ENCODE measurements at regions not wholly inside any gene's neighbourhood (a gene's known extent, or its start where the extent isn't known, plus 50 kb on each side); places are given as distances from the start of the nearest gene placed in this dataset.
"Not testable (repeated sequence)": the region's sequence is repeated elsewhere in the genome, so short reads cannot be mapped to it uniquely, and the experiment has no call there.

DNA sequence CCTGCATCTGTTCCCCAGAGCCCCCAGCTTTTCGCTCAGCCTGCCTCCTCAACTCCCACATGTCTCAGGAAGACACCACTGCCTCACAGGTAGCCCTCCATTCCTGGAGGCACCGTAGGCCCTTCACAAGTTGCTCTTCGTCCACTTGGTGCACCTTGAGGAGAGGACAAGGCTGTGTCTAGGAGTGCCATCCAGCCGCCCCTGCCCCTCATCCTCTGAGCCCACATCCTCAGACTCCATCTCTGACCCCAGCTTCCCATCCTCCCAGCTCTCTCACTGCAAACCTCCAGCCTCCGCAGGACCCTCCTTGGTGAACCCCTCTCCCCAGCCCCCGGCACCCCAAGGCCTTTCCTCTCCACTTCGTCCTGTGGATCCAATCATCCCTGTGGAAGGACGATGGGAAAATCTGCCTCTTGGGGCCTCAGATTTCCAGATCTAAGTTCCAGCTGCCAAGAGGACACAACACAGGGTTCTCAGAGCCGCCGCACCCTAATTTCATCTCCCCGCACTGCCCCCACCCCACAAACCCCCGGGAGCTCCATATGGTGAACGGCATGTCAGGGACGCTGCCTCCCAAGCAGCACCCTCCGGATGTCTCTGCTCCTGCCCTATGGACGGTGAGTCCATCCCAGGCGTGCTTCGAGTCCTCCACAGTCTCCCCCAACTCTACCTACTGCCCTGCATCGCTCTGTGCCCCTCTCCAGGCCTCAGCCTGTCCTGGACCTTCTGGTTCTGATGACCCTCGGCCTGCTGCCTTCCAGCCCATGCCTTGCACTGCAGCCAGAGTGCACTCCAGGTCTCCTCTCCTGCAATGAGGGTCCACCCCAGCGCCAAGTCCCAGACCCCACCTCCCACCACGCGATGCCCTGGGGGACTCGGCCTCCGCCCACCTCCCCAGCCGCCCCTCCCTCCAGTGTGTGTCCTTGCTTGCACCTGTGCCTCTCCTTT lies 314.1 kb upstream of the DIO3 start:
- DNase-seq (ENCODE audit: low read depth) = no peak

DNA sequence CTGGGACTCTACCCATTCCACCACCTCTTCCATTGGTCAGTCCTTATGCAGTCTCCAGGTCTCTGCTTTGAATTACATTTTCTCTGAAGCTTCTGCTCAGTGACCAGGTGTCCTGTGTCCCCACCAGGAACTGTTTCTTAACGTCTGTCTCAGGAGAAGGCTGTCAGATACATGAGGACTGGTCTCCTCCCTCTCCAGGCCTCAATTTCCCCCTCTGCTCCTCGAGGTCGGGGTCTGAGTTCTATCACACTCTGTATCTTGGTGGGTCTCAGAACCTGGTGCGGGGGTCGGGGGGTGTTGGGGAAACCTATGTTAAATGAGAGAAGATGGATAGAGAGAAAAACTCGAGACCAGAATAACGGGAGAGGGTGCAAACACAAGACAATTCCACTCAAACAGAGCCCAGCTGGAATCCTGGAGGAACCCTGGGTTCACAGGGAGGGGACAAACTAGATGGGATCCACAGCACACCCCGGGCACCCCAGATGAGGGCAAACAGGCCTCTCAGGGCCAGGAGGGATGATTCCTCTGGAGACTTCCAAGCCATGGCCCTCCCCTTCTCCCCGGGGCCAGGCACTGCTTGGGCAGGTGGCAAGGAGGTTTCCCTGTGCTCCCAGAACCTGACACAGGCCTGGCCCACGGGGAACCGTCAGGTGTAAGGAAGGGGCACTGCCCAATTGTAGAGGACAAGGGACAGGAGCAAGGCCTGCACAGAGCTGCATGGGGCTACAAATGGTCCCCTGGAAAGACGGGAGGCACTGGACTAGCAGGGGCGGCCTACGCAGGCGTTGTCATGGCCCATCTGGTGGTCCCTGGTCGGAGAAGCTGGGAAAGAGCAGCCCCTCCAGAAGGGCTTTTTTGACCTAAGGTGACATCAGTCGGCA lies 313.2 kb upstream of the DIO3 start:
- no peak for DNase-seq (ENCODE audit: low read depth)

DNA sequence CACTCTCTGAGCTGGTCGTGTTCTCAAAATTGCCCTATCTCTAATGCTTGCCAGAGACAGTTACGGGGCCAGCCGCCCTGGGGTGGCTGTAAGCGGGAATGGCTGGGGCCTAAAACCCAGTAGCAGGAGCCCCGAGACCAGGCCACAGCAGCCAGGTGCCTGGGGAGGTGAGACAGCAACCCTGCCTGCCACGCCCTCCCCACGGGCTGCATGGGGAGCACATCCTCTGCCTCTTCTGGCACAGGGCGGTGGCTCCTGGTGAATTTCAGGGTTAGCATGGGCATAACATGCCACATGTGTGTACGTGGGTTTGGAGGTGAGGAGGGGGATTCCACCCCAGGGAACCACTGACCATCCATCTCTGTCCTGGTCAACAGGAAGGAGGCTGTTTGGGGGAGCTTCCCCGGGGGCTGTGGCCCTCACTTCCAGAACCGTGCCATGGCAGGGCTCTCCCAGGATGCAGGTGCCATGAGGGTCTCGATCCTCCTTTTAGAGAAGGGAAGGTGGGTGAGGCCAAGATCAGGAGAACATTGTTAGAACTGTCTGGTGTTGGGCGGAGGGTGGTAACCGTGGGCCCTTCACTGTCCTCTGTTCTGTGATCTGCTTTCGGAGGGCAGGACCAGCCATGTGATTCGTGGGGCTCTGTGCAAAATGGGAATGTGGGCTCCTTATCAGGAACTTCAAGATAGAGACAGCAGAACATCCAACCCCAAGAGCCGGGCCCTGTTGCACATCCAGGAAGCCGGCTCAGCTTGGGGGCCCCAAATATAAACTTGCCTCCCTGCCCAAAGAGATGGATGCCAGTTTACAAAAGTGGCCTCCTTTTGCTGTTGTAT lies 312.2 kb upstream of the DIO3 start:
- DNase-seq (ENCODE audit: low read depth) = no peak

DNA sequence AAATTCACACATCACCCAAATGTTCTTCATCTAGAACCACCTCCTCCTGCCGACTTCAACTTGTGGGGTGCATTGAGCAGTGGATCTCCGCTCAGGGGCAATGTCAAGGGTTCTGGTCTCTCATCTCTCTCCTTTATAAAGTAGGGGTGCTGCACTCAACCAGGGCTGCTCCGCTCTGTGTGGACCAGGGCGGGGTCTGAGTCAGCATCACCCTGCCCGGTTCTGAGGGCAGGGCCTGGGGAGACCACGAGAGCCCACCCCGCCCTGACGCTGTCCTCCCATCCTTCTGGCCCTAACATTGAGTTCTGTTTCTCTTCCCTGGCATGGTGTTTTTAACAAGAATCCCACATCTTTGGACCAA lies 311.6 kb upstream of the DIO3 start:
- DNase-seq (ENCODE audit: low read depth) = no peak

DNA sequence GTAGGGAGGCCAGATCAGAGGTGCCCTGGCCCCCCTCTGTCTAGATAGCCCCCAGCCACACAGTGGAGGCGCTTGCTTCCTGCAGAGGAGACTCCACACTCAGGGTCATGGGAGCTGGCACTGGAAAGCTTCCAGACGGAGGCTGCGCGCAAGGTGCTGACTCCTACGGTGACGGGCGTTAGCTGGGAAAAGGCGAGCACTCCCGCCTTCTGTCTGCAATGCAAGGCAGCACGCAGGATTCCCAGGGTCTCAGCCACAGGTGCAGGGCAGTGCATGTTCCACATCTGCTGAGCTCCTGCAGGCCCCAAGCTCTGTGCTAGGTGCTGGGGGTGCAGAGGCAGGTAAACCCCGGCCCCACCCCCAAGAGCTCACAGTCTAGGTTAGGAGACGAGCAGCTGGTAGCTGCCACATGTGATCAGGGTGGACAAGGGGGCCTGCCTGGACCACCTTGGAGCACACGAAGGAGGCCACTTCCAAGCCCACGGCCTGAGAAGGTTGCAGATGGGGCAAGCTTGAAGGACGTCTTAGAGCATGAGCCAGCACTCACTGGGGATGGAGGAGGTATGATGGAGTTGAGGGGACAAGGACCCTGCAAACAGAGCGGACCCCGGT lies 310.9 kb upstream of the DIO3 start:
- no peak for DNase-seq (ENCODE audit: low read depth)

DNA sequence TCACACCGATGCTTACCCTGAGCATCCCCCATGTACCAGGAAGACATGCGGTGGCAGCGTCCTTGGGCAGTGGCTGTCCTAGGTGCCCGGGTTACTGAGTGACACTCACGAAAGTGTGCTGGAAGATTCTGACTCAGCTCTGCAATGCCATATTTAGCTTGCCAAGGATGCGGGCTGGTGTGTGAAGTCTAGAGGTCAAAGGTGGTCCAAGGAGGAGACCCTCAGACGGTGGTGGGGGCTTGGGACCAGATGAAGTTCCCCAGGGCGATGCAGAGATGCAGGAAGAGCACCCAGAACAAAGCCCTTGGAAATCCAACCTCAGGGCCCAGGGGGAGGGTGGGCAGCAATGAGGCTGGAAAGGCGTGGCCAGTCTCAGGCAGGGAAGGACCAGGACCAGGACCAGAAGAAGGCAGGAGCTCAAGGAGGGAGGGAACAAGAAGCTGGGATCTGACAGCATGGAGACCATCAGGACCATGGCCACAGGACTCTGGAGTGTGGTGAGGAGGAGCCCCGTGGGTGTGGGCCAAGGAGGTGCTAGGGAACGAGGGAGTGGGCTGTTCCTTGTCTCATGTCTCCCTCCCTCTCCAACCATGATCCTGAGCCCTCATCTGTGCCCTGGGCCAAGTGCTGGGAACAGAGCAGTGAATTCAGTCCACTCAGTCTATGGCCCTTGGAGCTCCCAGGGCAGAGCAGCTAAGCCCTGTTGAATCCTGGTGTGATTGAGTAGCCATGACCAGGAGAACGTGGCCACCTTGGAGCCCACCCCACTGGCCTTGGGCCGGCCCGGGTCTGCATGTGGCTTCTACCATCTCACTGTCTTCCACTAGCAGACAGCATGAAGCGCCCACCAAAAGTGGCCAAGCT lies 310.1 kb upstream of the DIO3 start:
- DNase-seq (ENCODE audit: low read depth) = no peak

DNA sequence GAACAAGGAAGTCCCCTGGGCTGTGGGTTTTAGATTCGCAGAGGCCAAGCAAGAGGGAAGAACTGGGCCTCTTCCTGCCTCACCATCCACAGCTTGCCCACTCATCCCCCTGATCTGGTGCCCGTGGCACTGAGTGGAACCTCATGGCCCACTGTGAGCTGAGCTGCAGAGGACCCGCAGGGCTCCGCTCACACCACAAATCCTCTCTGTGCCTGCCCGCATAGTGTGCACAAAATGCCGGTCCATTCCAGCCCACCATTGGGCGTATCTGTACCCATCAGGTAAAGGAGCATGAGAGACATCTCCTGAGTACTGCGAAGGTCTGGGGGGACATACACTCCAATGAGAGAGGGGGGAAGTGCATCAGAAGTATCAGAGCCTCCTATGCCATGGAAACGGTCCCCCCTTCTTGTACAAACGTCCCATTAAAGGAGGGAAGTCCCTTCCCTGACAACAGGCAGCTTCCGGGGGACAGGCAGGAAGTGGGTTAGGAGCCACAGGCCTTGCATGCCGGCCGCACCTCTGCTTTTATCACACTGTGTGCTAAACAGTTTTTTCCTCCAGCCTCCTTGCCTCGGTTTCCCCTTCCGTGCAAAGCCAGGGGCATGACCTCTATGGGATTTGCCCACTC lies 309.4 kb upstream of the DIO3 start:
- no peak for DNase-seq (ENCODE audit: low read depth)

DNA sequence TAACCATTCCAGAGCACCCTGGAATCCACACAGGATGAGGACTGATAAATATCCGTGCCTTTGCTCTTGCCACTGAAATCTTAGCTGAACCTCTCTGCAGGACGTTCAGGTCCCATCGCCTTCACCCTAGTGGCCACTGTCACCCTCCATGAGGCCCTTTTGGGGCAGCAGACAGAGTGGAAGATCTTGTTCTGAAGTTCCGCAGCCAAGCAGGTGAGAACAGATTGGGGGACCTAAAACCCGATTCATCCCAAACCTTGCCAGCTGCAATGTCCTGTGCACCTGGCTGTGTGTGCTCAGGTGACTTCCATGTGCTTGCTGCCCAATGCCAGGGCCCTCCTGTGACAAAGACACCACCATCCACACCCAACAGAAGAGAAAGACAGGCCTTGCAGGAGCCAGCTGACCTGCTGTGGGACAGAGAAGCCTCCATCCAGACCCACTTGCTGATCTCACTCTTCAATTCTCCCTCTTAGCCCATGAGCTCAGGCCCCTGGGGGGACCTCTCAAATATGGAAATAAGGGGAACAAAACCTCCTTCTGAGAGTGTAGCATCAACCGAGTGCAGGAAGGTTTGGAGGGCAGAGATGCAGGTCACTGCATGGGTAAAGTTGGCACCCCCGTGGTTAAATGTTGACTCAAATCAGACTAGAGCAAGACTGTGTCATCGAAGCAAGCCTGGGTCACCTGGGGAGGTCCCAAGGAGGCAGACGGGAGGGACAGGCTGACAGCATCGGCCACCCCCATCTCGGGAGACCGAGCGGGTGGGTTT lies 308.7 kb upstream of the DIO3 start:
- no peak for DNase-seq (ENCODE audit: low read depth)

DNA sequence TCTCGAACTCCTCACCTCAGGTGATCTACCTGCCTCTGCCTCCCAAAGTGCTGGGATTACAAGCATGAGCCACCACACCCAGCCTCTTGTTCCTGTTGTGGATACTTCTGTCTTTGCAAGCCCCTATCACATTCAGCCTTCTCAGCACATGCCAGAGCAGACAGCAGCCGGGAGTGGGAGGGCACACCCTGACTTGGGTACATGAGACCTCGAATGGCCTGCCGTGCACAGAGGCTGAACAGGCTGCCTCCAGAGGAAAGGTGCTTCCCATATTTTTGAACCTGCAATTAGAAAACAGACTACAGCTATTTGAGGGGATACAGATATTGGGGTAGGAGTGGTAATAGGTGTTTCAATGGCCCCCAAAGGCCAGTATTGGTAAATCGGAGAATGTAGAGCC lies 307.3 kb upstream of the DIO3 start:
- no peak for DNase-seq (ENCODE audit: low read depth)

DNA sequence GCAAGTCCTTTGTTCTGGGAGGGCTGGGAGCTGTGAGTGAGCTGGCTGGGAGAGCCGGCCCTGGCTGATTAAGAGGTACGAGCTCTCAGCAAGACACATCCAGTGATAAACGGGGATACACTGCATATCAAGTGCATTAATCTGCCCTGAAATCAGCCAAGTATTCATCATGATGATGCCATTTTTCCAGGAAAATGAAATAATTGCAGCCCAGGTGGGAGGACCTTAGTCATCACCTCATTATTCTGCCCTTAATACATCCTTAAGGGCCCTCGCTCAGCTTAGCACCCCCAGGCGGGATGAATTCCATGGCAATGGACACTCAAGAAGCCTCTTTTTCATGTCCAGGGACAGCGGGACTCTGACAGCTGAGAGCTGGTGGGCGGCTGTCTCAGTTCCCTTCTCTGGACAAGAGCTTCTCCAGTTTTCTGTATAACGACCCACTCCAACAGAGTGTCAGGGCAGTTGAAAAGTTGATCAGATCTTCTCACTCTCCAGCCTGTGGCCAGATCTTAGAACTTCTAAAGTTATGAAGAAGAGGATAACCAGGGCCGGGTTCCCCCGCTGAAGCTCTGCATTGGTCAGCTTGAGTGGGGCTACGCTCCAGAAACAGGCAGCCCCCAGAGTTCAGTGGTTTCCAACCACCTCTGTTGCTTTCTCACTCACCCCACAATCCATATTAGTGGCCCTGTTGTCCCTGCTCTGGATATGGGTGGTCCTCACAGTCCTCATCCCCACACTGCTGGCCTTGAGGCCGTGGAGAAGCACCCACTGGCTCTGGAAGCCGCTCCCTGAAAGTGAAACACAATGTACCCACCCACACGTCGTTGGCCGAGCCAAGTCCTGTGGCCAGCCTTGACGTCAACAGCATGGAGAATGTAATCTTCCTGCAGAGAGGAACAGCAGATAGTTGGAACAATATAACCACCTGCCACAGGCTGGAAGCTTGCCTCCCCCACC lies 306.2 kb upstream of the DIO3 start:
- no peak for DNase-seq (ENCODE audit: low read depth)

DNA sequence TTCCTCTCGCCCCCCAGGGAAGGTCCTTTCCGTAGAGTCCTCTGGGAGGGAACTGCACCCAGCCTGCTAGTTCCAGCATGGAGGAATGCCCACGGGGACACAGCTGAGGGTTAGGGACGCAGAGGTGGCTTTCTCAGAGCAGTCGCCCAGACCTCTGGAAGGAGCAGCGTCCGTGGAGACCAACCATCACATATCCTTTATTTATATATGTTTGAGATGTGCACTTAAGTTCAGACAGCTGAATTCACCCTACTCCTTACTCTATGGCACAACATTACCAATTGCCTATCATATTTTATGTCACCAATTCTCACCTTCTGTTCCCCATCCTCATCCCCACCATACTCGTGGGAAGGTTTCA lies 305.6 kb upstream of the DIO3 start:
- no peak for DNase-seq (ENCODE audit: low read depth)

DNA sequence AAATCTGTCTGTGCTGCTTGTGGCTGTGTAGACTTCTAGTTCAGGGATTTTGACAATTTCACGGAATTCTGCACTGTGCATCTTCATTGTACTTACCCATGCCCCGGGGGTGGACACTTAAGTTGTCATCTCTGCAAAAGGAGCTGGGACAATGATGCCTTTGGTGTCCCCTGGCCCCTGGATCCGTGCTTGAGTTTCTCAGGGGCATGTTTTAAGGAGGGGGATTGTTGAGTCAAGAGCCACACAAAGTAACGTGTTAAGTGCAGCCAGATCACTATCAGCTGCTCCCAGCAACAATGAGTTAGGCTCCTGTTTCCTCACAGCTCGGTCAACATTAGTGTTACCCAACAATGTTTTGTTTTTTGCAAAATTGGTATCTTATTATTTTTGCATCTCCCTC lies 305.0 kb upstream of the DIO3 start:
- DNase-seq (ENCODE audit: low read depth) = no peak

DNA sequence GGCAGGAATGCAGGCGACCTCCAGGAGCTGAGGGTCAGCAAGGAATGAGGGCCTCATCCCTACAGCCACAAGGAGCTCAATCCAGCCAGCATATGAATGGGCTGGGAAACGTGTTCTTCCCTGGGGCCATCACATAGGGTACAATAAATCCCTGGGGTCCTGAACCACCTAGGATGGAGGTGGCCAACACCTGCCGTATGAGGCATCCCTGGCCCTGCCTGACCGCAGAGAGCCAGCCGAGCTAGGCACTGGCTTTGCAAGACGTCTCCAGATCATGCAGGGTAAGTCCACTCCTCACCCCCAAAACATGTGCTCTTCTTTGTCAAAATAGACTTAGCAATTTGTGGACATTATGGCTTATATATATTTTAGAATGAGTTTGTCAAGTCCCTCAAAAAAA lies 303.7 kb upstream of the DIO3 start:
- no peak for DNase-seq (ENCODE audit: low read depth)

DNA sequence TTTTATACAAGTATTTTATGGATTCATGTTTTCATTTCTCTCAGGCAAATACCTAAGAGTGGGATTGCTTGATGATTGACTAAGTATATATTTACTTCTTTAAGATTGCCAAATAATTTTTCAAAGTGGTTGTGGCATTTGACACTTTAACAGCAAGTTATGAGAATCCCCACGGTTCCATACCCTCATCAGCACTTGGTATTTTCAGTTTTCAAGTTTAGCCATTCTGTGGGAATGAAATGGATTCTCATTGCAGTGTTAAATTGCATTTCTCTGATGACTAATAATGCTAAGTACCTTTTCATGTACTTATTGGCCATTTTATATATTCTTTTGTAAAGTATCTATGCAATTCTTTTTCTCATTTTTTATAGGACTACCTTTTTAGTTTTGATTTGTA lies 301.5 kb upstream of the DIO3 start:
- no peak for DNase-seq (ENCODE audit: low read depth)

DNA sequence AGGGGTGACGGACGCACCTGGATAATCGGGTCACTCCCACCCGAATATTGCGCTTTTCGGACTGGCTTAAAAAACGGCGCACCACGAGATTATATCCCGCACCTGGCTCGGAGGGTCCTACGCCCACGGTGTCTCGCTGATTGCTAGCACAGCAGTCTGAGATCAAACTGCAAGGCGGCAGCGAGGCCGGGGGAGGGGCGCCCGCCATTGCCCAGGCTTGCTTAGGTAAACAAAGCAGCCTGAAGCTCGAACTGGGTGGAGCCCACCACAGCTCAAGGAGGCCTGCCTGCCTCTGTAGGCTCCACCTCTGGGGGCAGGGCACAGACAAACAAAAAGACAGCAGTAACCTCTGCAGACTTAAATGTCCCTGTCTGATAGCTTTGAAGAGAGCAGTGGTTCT lies 294.9 kb upstream of the DIO3 start:
- not testable (repeated sequence) for DNase-seq (ENCODE audit: low read depth)

DNA sequence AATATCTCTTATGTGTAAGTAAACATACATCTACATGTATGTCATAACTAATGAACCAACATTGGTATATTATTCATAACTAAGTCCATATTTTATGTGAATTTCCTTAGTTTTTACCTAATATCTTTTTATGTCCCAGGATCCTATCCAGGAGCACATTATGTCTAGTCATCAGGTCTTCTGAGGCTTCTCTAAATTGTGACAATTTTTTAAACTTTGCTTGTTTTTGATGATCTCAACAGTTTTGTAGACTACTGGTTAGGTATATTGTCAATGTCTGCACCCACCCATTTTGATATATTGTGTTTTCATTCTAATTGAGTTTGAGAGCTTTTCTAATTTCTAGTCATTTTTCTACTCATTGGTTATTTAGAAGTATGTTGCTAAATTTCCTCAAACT lies 288.2 kb upstream of the DIO3 start:
- DNase-seq (ENCODE audit: low read depth) = no peak

DNA sequence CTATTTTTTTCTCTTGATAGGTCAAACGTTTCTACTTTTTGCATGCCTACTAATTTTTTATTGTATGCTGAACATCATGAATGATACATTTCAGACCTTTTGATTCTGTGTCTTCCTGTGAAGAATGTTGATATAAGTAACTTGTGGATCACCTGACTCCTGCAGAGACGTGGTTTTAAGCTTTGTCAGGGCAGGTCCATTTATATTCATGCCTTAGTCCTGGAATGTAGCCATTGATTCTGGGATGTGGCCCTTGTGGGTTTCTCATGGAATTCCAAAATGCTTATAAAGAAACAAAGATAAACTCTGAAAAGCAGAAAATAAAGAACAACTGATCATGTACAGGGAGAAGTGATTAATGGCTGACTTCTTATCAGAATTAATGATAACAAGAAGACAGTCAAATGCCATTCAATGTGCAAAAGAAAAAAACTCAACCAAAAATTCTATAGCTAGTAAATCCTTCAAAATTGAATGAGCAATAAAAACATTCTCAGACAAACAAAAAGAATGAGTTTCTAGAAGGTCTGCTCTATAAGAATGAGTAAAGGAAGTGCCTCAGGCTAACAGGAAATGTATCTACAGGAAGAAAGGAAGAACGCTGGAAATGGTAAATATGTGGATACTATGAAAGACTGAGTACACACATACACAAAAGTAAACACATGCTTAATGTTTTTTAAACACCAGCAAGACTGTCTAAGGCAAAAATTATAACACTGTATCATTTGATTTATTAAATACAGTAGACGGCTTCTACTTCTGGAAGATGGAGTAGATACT lies 284.8 kb upstream of the DIO3 start:
- DNase-seq (ENCODE audit: low read depth) = no peak

DNA sequence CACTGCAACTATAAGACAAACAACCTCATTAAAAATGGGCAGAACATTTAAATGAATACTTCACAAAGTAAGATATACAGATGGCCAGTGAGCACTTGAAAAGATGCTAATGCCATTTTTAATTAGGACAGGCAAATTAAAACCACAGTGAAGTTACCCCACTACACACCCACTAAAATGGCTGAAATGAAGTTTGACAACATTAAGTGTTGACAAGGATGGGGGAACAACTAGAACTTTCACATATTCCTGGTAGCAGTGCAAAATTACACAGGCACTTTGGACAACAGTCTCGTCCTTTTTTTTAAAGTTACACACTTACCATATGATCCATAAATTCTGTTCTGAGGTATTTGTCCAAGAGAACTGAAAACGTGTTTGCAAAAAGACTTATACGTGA lies 278.9 kb upstream of the DIO3 start:
- DNase-seq (ENCODE audit: low read depth) = no peak
